DND-41 (cell line): ENCODE measurements at regions not wholly inside any gene's neighbourhood (a gene's known extent, or its start where the extent isn't known, plus 50 kb on each side); places are given as distances from the start of the nearest gene placed in this dataset.
A peak's percentile ranks its signal among the peaks of the same experiment; 100 is the strongest.

Source experiments
- ATAC-seq: fragments of 200-7000 bp; cut with Tn5 transposase; 3 replicates; pipeline ENCODE4 v1.9.1; 2021; ENCODE audit warnings: low read depth; ENCODE audit not compliant: insufficient read depth
- DNase-seq: peaks from one replicate; pipeline ENCODE4 v3.0.0-alpha.2; 2020
- H2AFZ ChIP-seq: 2 replicates; pipeline ENCODE4 v1.6.0; 2012; ENCODE audit warnings: low read depth, low read length
- H3K27ac ChIP-seq: 2 replicates; pipeline ENCODE4 v1.5.1; 2012; ENCODE audit warnings: low read length, inconsistent platforms
- H3K27me3 ChIP-seq: fragments of 200-600 bp; sonication (generic); 2 replicates; pipeline ENCODE4 v1.6.0; 2012; ENCODE audit warnings: low read length, mild to moderate bottlenecking, inconsistent platforms; ENCODE audit not compliant: insufficient read depth, poor library complexity
- H3K36me3 ChIP-seq: 2 replicates; pipeline ENCODE4 v1.5.1; 2012; ENCODE audit warnings: low read length, inconsistent platforms; ENCODE audit not compliant: insufficient read depth
- H3K4me1 ChIP-seq: 2 replicates; pipeline ENCODE4 v1.5.1; 2012; ENCODE audit warnings: mild to moderate bottlenecking, low read length; ENCODE audit not compliant: insufficient read depth
- H3K4me2 ChIP-seq: 2 replicates; pipeline ENCODE4 v1.6.0; 2012; ENCODE audit warnings: mild to moderate bottlenecking, moderate library complexity, low read length, inconsistent platforms; ENCODE audit not compliant: insufficient read depth
- H3K4me3 ChIP-seq, 2 experiments: fragments of 200-600 bp in 1 of 2; shearing (Covaris generic) in 1 of 2; 2 replicates each; pipeline ENCODE4 v1.5.1; 2012 to 2016; ENCODE audit warnings: inconsistent platforms in 2 of 2, low read length in 2 of 2, mild to moderate bottlenecking in 2 of 2, low read depth in 1 of 2, moderate library complexity in 1 of 2
- H3K79me2 ChIP-seq: 2 replicates; pipeline ENCODE4 v1.6.0; 2012; ENCODE audit warnings: low read length, inconsistent platforms; ENCODE audit not compliant: insufficient read depth
- H3K9ac ChIP-seq: 2 replicates; pipeline ENCODE4 v1.6.0; 2012; ENCODE audit warnings: low read depth, mild to moderate bottlenecking, inconsistent platforms, low read length, moderate library complexity
- H3K9me3 ChIP-seq: 2 replicates; pipeline ENCODE4 v1.5.1; 2012; ENCODE audit warnings: low read length, moderate library complexity, mild to moderate bottlenecking, inconsistent platforms; ENCODE audit not compliant: insufficient read depth, severe bottlenecking
- H4K20me1 ChIP-seq: 2 replicates; pipeline ENCODE4 v1.6.0; 2012; ENCODE audit warnings: low read length; ENCODE audit not compliant: insufficient read depth
- EZH2 ChIP-seq: IDR thresholded peaks from 3 replicates; pipeline ENCODE4 v1.6.1; 2012; ENCODE audit warnings: borderline replicate concordance, low read depth, mild to moderate bottlenecking, moderate library complexity, low read length, inconsistent platforms; ENCODE audit not compliant: severe bottlenecking
- TF ChIP-seq, protein P1 (sequence below): IDR thresholded peaks from 2 replicates; pipeline ENCODE4 v1.5.1; 2012; ENCODE audit warnings: borderline replicate concordance, low read length, moderate library complexity, mild to moderate bottlenecking; ENCODE audit not compliant: poor library complexity, severe bottlenecking; ENCODE audit errors: extremely low read depth

DNA sequence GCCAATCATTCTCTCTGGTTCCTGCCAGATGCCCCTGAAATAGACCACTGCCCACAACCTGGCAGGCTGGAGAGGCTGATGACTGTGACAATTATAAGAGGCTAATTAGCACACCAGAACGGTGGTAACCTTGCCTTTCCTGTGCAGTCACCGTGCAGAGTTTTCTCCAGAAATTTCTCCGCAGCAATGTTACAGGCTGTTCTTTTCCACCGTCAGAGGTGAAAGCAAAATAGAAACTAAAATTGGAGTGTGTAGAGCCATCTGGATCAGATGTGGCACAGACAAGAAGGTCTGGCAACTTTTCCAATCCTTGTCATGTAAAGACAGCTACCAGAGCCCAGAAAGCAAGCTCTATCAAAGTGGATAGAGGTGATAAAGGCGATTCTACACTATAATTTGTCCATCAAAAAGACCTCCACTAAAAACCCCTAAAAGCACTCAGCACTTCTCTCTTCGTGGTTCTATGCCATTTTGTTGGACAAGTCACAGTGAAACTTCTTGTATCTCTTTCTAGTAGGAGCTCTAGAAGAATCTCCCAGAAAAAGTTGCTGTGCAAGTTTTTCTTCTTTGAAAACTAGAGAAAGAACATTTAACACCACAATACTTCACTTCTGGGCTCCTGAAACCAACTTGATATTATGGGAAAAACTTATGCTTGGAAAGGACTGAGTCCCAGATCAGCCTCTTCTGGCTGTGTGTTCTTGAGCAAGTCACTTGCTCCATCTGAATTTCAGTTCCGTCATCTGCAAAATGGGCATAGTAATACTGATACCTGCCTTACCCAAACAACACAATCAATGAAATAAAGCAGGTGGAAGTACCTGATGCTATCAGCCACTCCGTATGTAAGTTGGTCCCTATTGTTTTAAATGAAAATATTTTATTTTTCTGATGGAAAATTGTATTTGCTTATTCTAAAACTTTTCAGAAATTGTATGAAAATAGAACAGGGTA, 295.6 kb upstream of the DLGAP1 start:
- Histone ChIP-seq H3K9ac (no peak overlapping the region), H3K79me2 (no peaks in the 10 kb centered on the region), H3K4me2 (no peak overlapping the region), H4K20me1 (no peaks in the 10 kb centered on the region), H3K27me3 (no peaks in the 10 kb centered on the region), H3K4me3 (no peak overlapping the region), H3K27ac (no peak overlapping the region), H3K9me3 (no peaks in the 10 kb centered on the region), H3K36me3 (no peaks in the 10 kb centered on the region), H2AFZ (no peak overlapping the region), H3K4me1 (no peaks in the 10 kb centered on the region)
- no peak for TF ChIP-seq EZH2
- TF ChIP-seq, protein P1, sequence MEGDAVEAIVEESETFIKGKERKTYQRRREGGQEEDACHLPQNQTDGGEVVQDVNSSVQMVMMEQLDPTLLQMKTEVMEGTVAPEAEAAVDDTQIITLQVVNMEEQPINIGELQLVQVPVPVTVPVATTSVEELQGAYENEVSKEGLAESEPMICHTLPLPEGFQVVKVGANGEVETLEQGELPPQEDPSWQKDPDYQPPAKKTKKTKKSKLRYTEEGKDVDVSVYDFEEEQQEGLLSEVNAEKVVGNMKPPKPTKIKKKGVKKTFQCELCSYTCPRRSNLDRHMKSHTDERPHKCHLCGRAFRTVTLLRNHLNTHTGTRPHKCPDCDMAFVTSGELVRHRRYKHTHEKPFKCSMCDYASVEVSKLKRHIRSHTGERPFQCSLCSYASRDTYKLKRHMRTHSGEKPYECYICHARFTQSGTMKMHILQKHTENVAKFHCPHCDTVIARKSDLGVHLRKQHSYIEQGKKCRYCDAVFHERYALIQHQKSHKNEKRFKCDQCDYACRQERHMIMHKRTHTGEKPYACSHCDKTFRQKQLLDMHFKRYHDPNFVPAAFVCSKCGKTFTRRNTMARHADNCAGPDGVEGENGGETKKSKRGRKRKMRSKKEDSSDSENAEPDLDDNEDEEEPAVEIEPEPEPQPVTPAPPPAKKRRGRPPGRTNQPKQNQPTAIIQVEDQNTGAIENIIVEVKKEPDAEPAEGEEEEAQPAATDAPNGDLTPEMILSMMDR: no peak
- no peak for DNase-seq
- no peak for ATAC-seq

DNA sequence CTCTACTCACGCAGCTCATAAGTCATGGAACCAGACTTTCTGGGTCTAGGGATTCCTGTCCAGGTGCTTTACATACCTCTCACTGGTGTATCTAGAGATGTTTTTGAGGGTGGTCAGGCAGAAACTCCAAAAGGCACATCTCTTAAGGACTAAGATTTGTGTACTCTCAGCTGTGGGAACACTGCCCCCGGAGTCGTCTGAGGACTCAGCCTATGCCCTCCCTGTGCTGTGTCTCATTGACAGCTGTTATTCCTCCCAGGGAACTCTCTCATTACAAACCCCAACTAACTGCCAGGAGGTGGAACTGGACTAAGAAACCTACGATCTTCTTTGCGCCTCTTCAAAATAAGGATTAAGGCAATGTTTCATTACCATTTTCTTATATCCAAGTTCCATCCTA, 293.9 kb upstream of the DLGAP1 start:
- no peak for TF ChIP-seq EZH2

GRCh38 chr18:4734903-4735302, 279.8 kb upstream of the DLGAP1 start:
- Histone ChIP-seq H4K20me1 (no peaks in the 10 kb centered on the region), H3K9me3 (no peaks in the 10 kb centered on the region), H3K4me2 (no peak overlapping the region), H3K79me2 (no peaks in the 10 kb centered on the region), H3K27me3 (no peaks in the 10 kb centered on the region), H3K4me1 (no peaks in the 10 kb centered on the region), H3K9ac (no peak overlapping the region), H3K4me3 (no peak overlapping the region), H3K36me3 (no peaks in the 10 kb centered on the region), H3K27ac (no peak overlapping the region), H2AFZ (no peak overlapping the region; the same call in 1 of the 2 replicates)
- DNase-seq (peak; percentile 8), ATAC-seq (peak; percentile 71)
- TF ChIP-seq, protein P1: no peak
- no peak for TF ChIP-seq EZH2

More for the DNA sequence above, 293.9 kb upstream of the DLGAP1 start:
- H3K4me1 ChIP-seq: no peaks in the 10 kb centered on the region
- H3K9me3 ChIP-seq: no peaks in the 10 kb centered on the region
- no peak for ATAC-seq
- no peaks in the 10 kb centered on the region for H4K20me1 ChIP-seq
- no peak overlapping the region for H3K4me2 ChIP-seq
- no peaks in the 10 kb centered on the region for H3K79me2 ChIP-seq
- H3K27ac ChIP-seq: no peak overlapping the region
- no peak overlapping the region for H3K9ac ChIP-seq
- H3K36me3 ChIP-seq: no peaks in the 10 kb centered on the region
- H3K27me3 ChIP-seq: no peaks in the 10 kb centered on the region
- no peak for DNase-seq
- no peak overlapping the region for H3K4me3 ChIP-seq
- no peak overlapping the region for H2AFZ ChIP-seq

DNA sequence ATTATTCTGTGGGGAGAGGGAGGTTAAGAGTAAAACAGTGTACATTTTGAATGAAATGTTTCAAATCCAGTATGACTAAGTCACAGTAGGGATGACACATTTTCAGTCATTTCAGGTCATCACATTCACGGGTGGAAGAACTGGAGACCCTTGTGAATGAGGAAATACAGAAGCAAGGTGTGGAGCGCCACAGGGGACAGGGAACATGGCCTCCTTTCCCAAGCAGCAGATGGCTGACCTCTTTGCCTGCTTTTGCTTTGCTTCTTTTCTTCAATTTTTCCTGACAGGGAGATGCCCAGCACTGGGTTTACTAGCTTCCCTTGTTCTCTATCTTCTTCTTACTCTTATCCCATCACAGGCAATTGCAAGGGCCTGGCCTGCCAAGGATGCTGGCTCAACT, 278.9 kb upstream of the DLGAP1 start:
- DNase-seq (no peak), ATAC-seq (no peak)
- Histone ChIP-seq H4K20me1 (no peaks in the 10 kb centered on the region), H3K4me1 (no peaks in the 10 kb centered on the region), H3K27me3 (no peaks in the 10 kb centered on the region), H3K27ac (no peak overlapping the region), H3K4me2 (no peak overlapping the region), H3K9me3 (no peaks in the 10 kb centered on the region), H3K9ac (no peak overlapping the region), H3K79me2 (no peaks in the 10 kb centered on the region), H3K4me3 (no peak overlapping the region), H2AFZ (no peak overlapping the region), H3K36me3 (no peaks in the 10 kb centered on the region)
- TF ChIP-seq, protein P1: no peak
- no peak for TF ChIP-seq EZH2
